ENCODE measurements at regions not wholly inside any gene's neighbourhood (a gene's known extent, or its start where the extent isn't known, plus 50 kb on each side); places are given as distances from the start of the nearest gene placed in this dataset.

GRCh38 chr9:105979290-105979689 lies 284.9 kb downstream of the TMEM38B start:
- peaks cover 0 to 4% (median 0%) of the 10 kb centered on the region in 5 donors for H3K27me3 Mint-ChIP-seq
- H3K27ac Mint-ChIP-seq = no peak overlapping the region
- H3K4me3 Mint-ChIP-seq = no peak overlapping the region
- intact Hi-C loops (cut with micrococcal nuclease) = no loop called here
- Histone ChIP-seq H3K27me3 (ENCODE audit: control insufficient read depth in 2 of 2, insufficient read depth in 2 of 2, low read length in 2 of 2) (no peaks in the 10 kb centered on the region), H3K4me3 (ENCODE audit: low read length) (no peak overlapping the region), H3K36me3 (ENCODE audit: control insufficient read depth in 2 of 3, insufficient read depth in 3 of 3, low read length in 3 of 3) (no peaks in the 10 kb centered on the region), H3K4me1 (ENCODE audit: control insufficient read depth in 2 of 2, insufficient read depth in 2 of 2, low read length in 2 of 2) (no peaks in the 10 kb centered on the region), H3K27ac (ENCODE audit: low read depth, low read length) (no peak overlapping the region), H3K9me3 (ENCODE audit: control insufficient read depth in 2 of 3, low read length in 3 of 3) (no peaks in the 10 kb centered on the region)
- H3K36me3 Mint-ChIP-seq = no peaks in the 10 kb centered on the region
- ChIA-PET CTCF (interaction anchor here (0.5 kb wide), 1 partner anchor 26 kb away, joined by 3 read pairs; no protein-coding TSS in a partner anchor), POLR2A (no interaction called here)
- DNase-seq (no peak), ATAC-seq (no peak)
- H3K4me1 Mint-ChIP-seq = no peaks in the 10 kb centered on the region
- peaks cover 0 to 6% (median 0%) of the 10 kb centered on the region in 11 donors for H3K9me3 Mint-ChIP-seq

- ChIA-PET CTCF (interaction anchor here (1.0 kb wide), 1 partner anchor 103 kb away, joined by 3 read pairs; no protein-coding TSS in a partner anchor), POLR2A (no interaction called here)
- Histone ChIP-seq H3K27ac (ENCODE audit: low read depth, low read length) (no peak overlapping the region), H3K4me1 (ENCODE audit: control insufficient read depth in 2 of 2, insufficient read depth in 2 of 2, low read length in 2 of 2) (no peaks in the 10 kb centered on the region), H3K9me3 (ENCODE audit: control insufficient read depth in 2 of 3, low read length in 3 of 3) (no peaks in the 10 kb centered on the region), H3K4me3 (ENCODE audit: low read length) (no peak overlapping the region), H3K27me3 (ENCODE audit: control insufficient read depth in 2 of 2, insufficient read depth in 2 of 2, low read length in 2 of 2) (no peaks in the 10 kb centered on the region), H3K36me3 (ENCODE audit: control insufficient read depth in 2 of 3, insufficient read depth in 3 of 3, low read length in 3 of 3) (no peaks in the 10 kb centered on the region)
- Mint-ChIP-seq H3K4me3 (no peak overlapping the region), H3K36me3 (no peaks in the 10 kb centered on the region), H3K27ac (no peak overlapping the region), H3K9me3 (peaks cover 0 to 2% (median 0%) of the 10 kb centered on the region in 11 donors), H3K27me3 (peaks cover 0 to 9% (median 0%) of the 10 kb centered on the region in 5 donors), H3K4me1 (no peaks in the 10 kb centered on the region)
- ATAC-seq = no peak
- DNase-seq = no peak
- intact Hi-C loops (cut with micrococcal nuclease) = no loop called here
These were observed 290.4 kb downstream of the TMEM38B start for GRCh38 chr9:105984714-105985113.

- no peak for ATAC-seq
- POLR2A ChIA-PET = no interaction called here
- Histone ChIP-seq H3K9me3 (ENCODE audit: control insufficient read depth in 2 of 3, low read length in 3 of 3) (no peaks in the 10 kb centered on the region), H3K4me3 (ENCODE audit: low read length) (no peak overlapping the region), H3K4me1 (ENCODE audit: control insufficient read depth in 2 of 2, insufficient read depth in 2 of 2, low read length in 2 of 2) (no peaks in the 10 kb centered on the region), H3K27ac (ENCODE audit: low read depth, low read length) (no peak overlapping the region), H3K27me3 (ENCODE audit: control insufficient read depth in 2 of 2, insufficient read depth in 2 of 2, low read length in 2 of 2) (no peaks in the 10 kb centered on the region), H3K36me3 (ENCODE audit: control insufficient read depth in 2 of 3, insufficient read depth in 3 of 3, low read length in 3 of 3) (no peaks in the 10 kb centered on the region)
- Mint-ChIP-seq H3K9me3 (peaks cover 0 to 1% (median 0%) of the 10 kb centered on the region in 11 donors), H3K4me1 (no peaks in the 10 kb centered on the region), H3K4me3 (no peak overlapping the region), H3K27me3 (peaks cover 0 to 3% (median 0%) of the 10 kb centered on the region in 5 donors), H3K27ac (no peak overlapping the region), H3K36me3 (no peaks in the 10 kb centered on the region)
- no peak for DNase-seq
- CTCF ChIA-PET = no interaction called here
- intact Hi-C loops (cut with micrococcal nuclease) = no loop called here
These were observed 298.9 kb downstream of the TMEM38B start for GRCh38 chr9:105993116-105993854.

DNA sequence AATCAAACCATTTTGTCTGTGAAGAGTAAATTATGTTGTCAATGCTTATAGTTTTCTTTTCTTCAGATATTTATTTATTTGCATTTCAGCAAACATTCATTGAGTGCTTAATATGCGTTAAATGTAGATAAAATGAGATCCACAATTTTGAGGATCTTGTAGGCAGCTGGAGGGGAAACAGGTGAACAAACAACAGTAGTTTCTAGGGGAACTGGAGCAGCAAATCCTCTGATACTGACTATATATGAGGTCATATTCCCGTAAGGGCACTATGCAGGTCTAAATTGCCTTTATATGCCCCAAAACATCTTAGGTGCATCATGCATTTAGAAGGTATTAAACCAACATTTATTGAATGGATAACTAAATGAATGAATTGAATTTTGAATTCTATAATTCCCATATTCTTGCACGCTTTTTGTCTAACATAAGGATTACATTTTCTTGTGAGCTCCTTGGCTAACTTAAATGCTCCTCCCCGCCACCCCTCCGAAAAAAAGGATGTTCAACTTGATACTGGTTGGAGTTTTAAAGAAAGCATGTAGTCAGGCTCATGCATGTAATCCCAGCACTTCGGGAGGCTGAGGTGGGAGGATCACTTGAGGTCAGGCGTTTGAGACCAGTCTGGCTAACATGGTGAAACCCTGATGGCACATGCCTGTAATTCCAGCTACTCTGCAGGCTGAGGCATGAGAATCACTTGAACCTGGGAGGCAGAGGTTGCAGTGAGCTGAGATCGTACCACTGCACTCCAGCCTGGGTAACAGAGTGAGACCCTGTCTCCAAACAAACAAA lies 299.8 kb downstream of the TMEM38B start:
- Mint-ChIP-seq H3K4me3 (no peak overlapping the region), H3K36me3 (no peaks in the 10 kb centered on the region), H3K9me3 (peaks cover 0 to 1% (median 0%) of the 10 kb centered on the region in 11 donors), H3K27ac (no peak overlapping the region), H3K4me1 (no peaks in the 10 kb centered on the region), H3K27me3 (peaks cover 0 to 3% (median 0%) of the 10 kb centered on the region in 5 donors)
- DNase-seq (no peak), ATAC-seq (no peak)
- Histone ChIP-seq H3K27ac (ENCODE audit: low read depth, low read length) (no peak overlapping the region), H3K9me3 (ENCODE audit: control insufficient read depth in 2 of 3, low read length in 3 of 3) (no peaks in the 10 kb centered on the region), H3K36me3 (ENCODE audit: control insufficient read depth in 2 of 3, insufficient read depth in 3 of 3, low read length in 3 of 3) (no peaks in the 10 kb centered on the region), H3K4me3 (ENCODE audit: low read length) (no peak overlapping the region), H3K27me3 (ENCODE audit: control insufficient read depth in 2 of 2, insufficient read depth in 2 of 2, low read length in 2 of 2) (no peaks in the 10 kb centered on the region), H3K4me1 (ENCODE audit: control insufficient read depth in 2 of 2, insufficient read depth in 2 of 2, low read length in 2 of 2) (no peaks in the 10 kb centered on the region)
- intact Hi-C loops (cut with micrococcal nuclease) = no loop called here
- POLR2A ChIA-PET = no interaction called here
- CTCF ChIA-PET = no interaction called here

GRCh38 chr9:105994970-105995369 lies 300.6 kb downstream of the TMEM38B start:
- ATAC-seq (no peak), DNase-seq (no peak)
- no peak overlapping the region for H3K4me3 Mint-ChIP-seq
- Histone ChIP-seq H3K36me3 (ENCODE audit: control insufficient read depth in 2 of 3, insufficient read depth in 3 of 3, low read length in 3 of 3) (no peaks in the 10 kb centered on the region), H3K9me3 (ENCODE audit: control insufficient read depth in 2 of 3, low read length in 3 of 3) (no peaks in the 10 kb centered on the region), H3K4me1 (ENCODE audit: control insufficient read depth in 2 of 2, insufficient read depth in 2 of 2, low read length in 2 of 2) (no peaks in the 10 kb centered on the region), H3K4me3 (ENCODE audit: low read length) (no peak overlapping the region), H3K27ac (ENCODE audit: low read depth, low read length) (no peak overlapping the region), H3K27me3 (ENCODE audit: control insufficient read depth in 2 of 2, insufficient read depth in 2 of 2, low read length in 2 of 2) (no peaks in the 10 kb centered on the region)
- intact Hi-C loops (cut with micrococcal nuclease) = no loop called here
- peaks cover 0 to 1% (median 0%) of the 10 kb centered on the region in 11 donors for H3K9me3 Mint-ChIP-seq
- ChIA-PET CTCF (no interaction called here), POLR2A (no interaction called here)
- peaks cover 0 to 8% (median 0%) of the 10 kb centered on the region in 5 donors for H3K27me3 Mint-ChIP-seq
- H3K4me1 Mint-ChIP-seq = no peaks in the 10 kb centered on the region
- no peaks in the 10 kb centered on the region for H3K36me3 Mint-ChIP-seq
- H3K27ac Mint-ChIP-seq = no peak overlapping the region

GRCh38 chr9:106017198-106017740 lies 322.9 kb downstream of the TMEM38B start:
- Mint-ChIP-seq H3K36me3 (no peaks in the 10 kb centered on the region), H3K27me3 (peaks cover 0 to 8% (median 0%) of the 10 kb centered on the region in 5 donors), H3K9me3 (peaks cover 0 to 7% (median 0%) of the 10 kb centered on the region in 11 donors), H3K4me3 (no peak overlapping the region), H3K27ac (peak overlapping the region in 1 of 9 donors; percentile 1), H3K4me1 (no peaks in the 10 kb centered on the region)
- ChIA-PET CTCF (no interaction called here), POLR2A (no interaction called here)
- Histone ChIP-seq H3K4me1 (ENCODE audit: control insufficient read depth in 2 of 2, insufficient read depth in 2 of 2, low read length in 2 of 2) (no peaks in the 10 kb centered on the region), H3K36me3 (ENCODE audit: control insufficient read depth in 2 of 3, insufficient read depth in 3 of 3, low read length in 3 of 3) (no peaks in the 10 kb centered on the region), H3K27me3 (ENCODE audit: control insufficient read depth in 2 of 2, insufficient read depth in 2 of 2, low read length in 2 of 2) (no peaks in the 10 kb centered on the region), H3K9me3 (ENCODE audit: control insufficient read depth in 2 of 3, low read length in 3 of 3) (no peaks in the 10 kb centered on the region), H3K27ac (ENCODE audit: low read depth, low read length) (no peak overlapping the region), H3K4me3 (ENCODE audit: low read length) (no peak overlapping the region)
- ATAC-seq = no peak
- no peak for DNase-seq
- intact Hi-C loops (cut with micrococcal nuclease) = no loop called here

All from naive thymus-derived CD4-positive, alpha-beta T cell (primary cell).